Stomach (tissue), 8 donors: ENCODE measurements at regions not wholly inside any gene's neighbourhood (a gene's known extent, or its start where the extent isn't known, plus 50 kb on each side); places are given as distances from the start of the nearest gene placed in this dataset.
A peak's percentile ranks its signal among the peaks of the same experiment; 100 is the strongest.
"Not testable (repeated sequence)": the region's sequence is repeated elsewhere in the genome, so short reads cannot be mapped to it uniquely, and the experiment has no call there.

Experiments
- DNase-seq, 2 donors: peaks; one replicate each; pipeline versions ENCODE4 v3.0.0 to v3.0.0-alpha.2; 2013 to 2019
- H3K27ac ChIP-seq, 5 donors: fragments of 200-600 bp in 4 of 5; sonication (generic) in 4 of 5; one replicate each; pipeline ENCODE4 v1.5.1; 2013 to 2019; ENCODE audit warnings: mild to moderate bottlenecking in 1 of 5, moderate library complexity in 1 of 5
- H3K27me3 ChIP-seq, 3 donors: fragments of 200-600 bp; sonication (generic); one replicate each; pipeline ENCODE4 v1.5.1; 2017 to 2019; ENCODE audit warnings: mixed run types in 1 of 3
- H3K36me3 ChIP-seq, 4 donors: fragments of 200-600 bp; sonication (generic); 1 replicate in 3 of 4; 2 replicates in 1 of 4; pipeline ENCODE4 v1.5.1; 2016 to 2019
- H3K4me1 ChIP-seq, 4 donors: fragments of 200-600 bp; sonication (generic); one replicate each; pipeline ENCODE4 v1.5.1; 2016 to 2019
- H3K4me3 ChIP-seq, 4 donors: fragments of 200-600 bp; sonication (generic) in 3 of 4; one replicate each; pipeline ENCODE4 v1.5.1; 2016 to 2019; ENCODE audit warnings: mild to moderate bottlenecking in 1 of 4
- H3K9me3 ChIP-seq, 4 donors: fragments of 200-600 bp; sonication (generic); one replicate each; pipeline ENCODE4 v1.5.1; 2016 to 2019
- CTCF ChIP-seq, 7 experiments: fragments of 450-650 bp in 4 of 7; fragments of 200-600 bp in 3 of 7; sonication (generic) in 3 of 7; IDR thresholded peaks; one replicate each; pipeline ENCODE4 v1.5.1; 2016 to 2019; ENCODE audit warnings: antibody characterized with exemption in 7 of 7, control low read depth in 2 of 7, mild to moderate bottlenecking in 1 of 7
- EP300 ChIP-seq: sonication (generic); formaldehyde crosslinking; IDR thresholded peaks from one replicate; pipeline ENCODE4 v1.6.1; 2017; ENCODE audit warnings: antibody characterized with exemption
- POLR2A ChIP-seq, 4 donors: fragments of 450-650 bp; IDR thresholded peaks; one replicate each; pipeline ENCODE4 v1.6.1; 2016; ENCODE audit warnings: antibody characterized with exemption in 4 of 4, control low read depth in 2 of 4, mild to moderate bottlenecking in 1 of 4, moderate library complexity in 1 of 4
- POLR2AphosphoS5 ChIP-seq, 3 donors: sonication (generic); formaldehyde crosslinking; IDR thresholded peaks; one replicate each; pipeline ENCODE4 v1.6.1; 2016; ENCODE audit warnings: antibody characterized with exemption in 3 of 3
- WGBS, 5 donors: extraction: QIAGEN DNeasy Blood & Tissue Kit in 3 of 5; methylation state at CpG; one replicate each; pipeline versions ENCODE4 v1.1.5 to v1.1.7; 2013 to 2018; 5-methylcytosine and 5-hydroxymethylcytosine counted together
- intact Hi-C: fragments of 100-400 bp; cut with DNase I; formaldehyde crosslinking; loops from one replicate; pipeline ENCODE4 v1.15.1; 2023; ENCODE audit warnings: low total_unique reads
- donor health status: healthy with polysubstance abuse.
- donor health status: Bipolar disorder and iron deficiency.
- donor health status: healthy.

GRCh38 chr4:177803151-177803550, 360.9 kb upstream of the AGA start:
- H3K4me3 ChIP-seq: no peak overlapping the region
- H3K27ac ChIP-seq: no peak overlapping the region
- no peaks in the 10 kb centered on the region for H3K27me3 ChIP-seq
- no peaks in the 10 kb centered on the region for H3K36me3 ChIP-seq
- no peaks in the 10 kb centered on the region for H3K4me1 ChIP-seq
- no peak for TF ChIP-seq CTCF (IDR thresholded peaks at IDR 0.05)
- no peak for TF ChIP-seq POLR2A (IDR thresholded peaks at IDR 0.05)
- TF ChIP-seq POLR2AphosphoS5 (IDR thresholded peaks at IDR 0.05): no peak
- no peak for TF ChIP-seq EP300
- peak in 1 of 2 donors; percentile 11 for DNase-seq
- intact Hi-C loops: no loop called here
- no peaks in the 10 kb centered on the region for H3K9me3 ChIP-seq
- 31 to 51% (median 42%) methylated on average over 3 of the region's 3 CpGs for WGBS, 5 donors

GRCh38 chr4:177809791-177810190, 367.6 kb upstream of the AGA start:
- H3K4me3 ChIP-seq: no peak overlapping the region
- H3K36me3 ChIP-seq: no peaks in the 10 kb centered on the region
- DNase-seq: peak in 1 of 2 donors; percentile 16
- no peaks in the 10 kb centered on the region for H3K4me1 ChIP-seq
- no peaks in the 10 kb centered on the region for H3K27me3 ChIP-seq
- intact Hi-C loops: no loop called here
- H3K27ac ChIP-seq: no peak overlapping the region
- H3K9me3 ChIP-seq: no peaks in the 10 kb centered on the region
- no peak for TF ChIP-seq POLR2AphosphoS5 (IDR thresholded peaks at IDR 0.05)
- TF ChIP-seq POLR2A (IDR thresholded peaks at IDR 0.05): no peak
- no peak for TF ChIP-seq EP300
- TF ChIP-seq CTCF (IDR thresholded peaks at IDR 0.05): no peak
- 65 to 82% (median 72%) methylated on average over 3 of the region's 3 CpGs for WGBS, 5 donors

- intact Hi-C loops: no loop called here
- no peaks in the 10 kb centered on the region for H3K9me3 ChIP-seq
- no peak overlapping the region for H3K4me3 ChIP-seq
- H3K27me3 ChIP-seq: no peaks in the 10 kb centered on the region
- 65 to 74% (median 72%) methylated on average over 4 of the region's 4 CpGs for WGBS, 5 donors
- no peaks in the 10 kb centered on the region for H3K4me1 ChIP-seq
- no peak for DNase-seq
- no peaks in the 10 kb centered on the region for H3K36me3 ChIP-seq
- TF ChIP-seq POLR2A (IDR thresholded peaks at IDR 0.05): no peak
- TF ChIP-seq EP300: no peak
- no peak for TF ChIP-seq CTCF (IDR thresholded peaks at IDR 0.05)
- TF ChIP-seq POLR2AphosphoS5 (IDR thresholded peaks at IDR 0.05): no peak
- H3K27ac ChIP-seq: no peak overlapping the region
Measured at GRCh38 chr4:177810220-177810619, 368.0 kb upstream of the AGA start.

- H3K27me3 ChIP-seq, H3K4me3 ChIP-seq, intact Hi-C loops, H3K9me3 ChIP-seq, DNase-seq, H3K27ac ChIP-seq, H3K36me3 ChIP-seq, H3K4me1 ChIP-seq: not testable (repeated sequence)
- WGBS, 5 donors: 85 to 96% (median 91%) methylated on average over 4 of the region's 4 CpGs
Measured at GRCh38 chr4:177818392-177818791, 376.2 kb upstream of the AGA start.

- no peak overlapping the region for H3K27ac ChIP-seq
- TF ChIP-seq POLR2AphosphoS5 (IDR thresholded peaks at IDR 0.05) (no peak), EP300 (no peak), CTCF (IDR thresholded peaks at IDR 0.05) (no peak), POLR2A (IDR thresholded peaks at IDR 0.05) (no peak)
- WGBS, 5 donors: 16 to 41% (median 22%) methylated on average over 1 of the region's 1 CpG
- H3K9me3 ChIP-seq: peaks cover 0 to 12% (median 0%) of the 10 kb centered on the region in 4 donors
- intact Hi-C loops: no loop called here
- DNase-seq: no peak
- H3K4me1 ChIP-seq: no peaks in the 10 kb centered on the region
- H3K4me3 ChIP-seq: no peak overlapping the region
- no peaks in the 10 kb centered on the region for H3K36me3 ChIP-seq
- H3K27me3 ChIP-seq: no peaks in the 10 kb centered on the region
Measured at GRCh38 chr4:177826973-177827372, 384.7 kb upstream of the AGA start.
